HG03520 (cell line): ENCODE measurements at regions not wholly inside any gene's neighbourhood (a gene's known extent, or its start where the extent isn't known, plus 50 kb on each side); places are given as distances from the start of the nearest gene placed in this dataset.

Experiments
- ATAC-seq: cut with Tn5 transposase; IDR thresholded peaks from one replicate; pipeline ENCODE4 v1.9.1; 2021; ENCODE audit warnings: mild to moderate bottlenecking, moderate library complexity; ENCODE audit not compliant: unreplicated experiment

- no peak for ATAC-seq
These were observed 143.9 kb upstream of the MGMT start for GRCh38 chr10:129322933-129323820.

- ATAC-seq: no peak
These were observed 143.2 kb upstream of the MGMT start for GRCh38 chr10:129323879-129324278.

- ATAC-seq: no peak
These were observed 141.1 kb upstream of the MGMT start for GRCh38 chr10:129325893-129326292.

- ATAC-seq: no peak
These were observed 138.5 kb upstream of the MGMT start for GRCh38 chr10:129328546-129328945.

GRCh38 chr10:129329385-129330055 is 137.5 kb upstream of the MGMT start:
- ATAC-seq: no peak

- no peak for ATAC-seq
These were observed 136.8 kb upstream of the MGMT start for GRCh38 chr10:129330211-129330610.

- ATAC-seq: no peak
These were observed 135.7 kb upstream of the MGMT start for GRCh38 chr10:129331207-129331838.

GRCh38 chr10:129331839-129332220 is 135.2 kb upstream of the MGMT start:
- no peak for ATAC-seq

GRCh38 chr10:129332476-129332875 is 134.6 kb upstream of the MGMT start:
- no peak for ATAC-seq

- no peak for ATAC-seq
These were observed 133.3 kb upstream of the MGMT start for GRCh38 chr10:129333706-129334105.

GRCh38 chr10:129334266-129334665 is 132.8 kb upstream of the MGMT start:
- no peak for ATAC-seq

- ATAC-seq: no peak
These were observed 131.6 kb upstream of the MGMT start for GRCh38 chr10:129335396-129335795.

- ATAC-seq: no peak
These were observed 131.1 kb upstream of the MGMT start for GRCh38 chr10:129335942-129336341.

- ATAC-seq: no peak
These were observed 127.8 kb upstream of the MGMT start for GRCh38 chr10:129339191-129339590.

- ATAC-seq: no peak
These were observed 127.2 kb upstream of the MGMT start for GRCh38 chr10:129339841-129340240.

- ATAC-seq: no peak
These were observed 126.0 kb upstream of the MGMT start for GRCh38 chr10:129341087-129341486.

- ATAC-seq: no peak
These were observed 124.7 kb upstream of the MGMT start for GRCh38 chr10:129342385-129342784.

GRCh38 chr10:129343141-129343540 is 123.9 kb upstream of the MGMT start:
- no peak for ATAC-seq

- no peak for ATAC-seq
These were observed 122.9 kb upstream of the MGMT start for GRCh38 chr10:129344103-129344502.

- no peak for ATAC-seq
These were observed 122.2 kb upstream of the MGMT start for GRCh38 chr10:129344731-129345355.

- no peak for ATAC-seq
These were observed 121.3 kb upstream of the MGMT start for GRCh38 chr10:129345763-129346162.
